Skeletal muscle tissue (tissue), 3 donors: ENCODE measurements at regions not wholly inside any gene's neighbourhood (a gene's known extent, or its start where the extent isn't known, plus 50 kb on each side); places are given as distances from the start of the nearest gene placed in this dataset.
"Not testable (repeated sequence)": the region's sequence is repeated elsewhere in the genome, so short reads cannot be mapped to it uniquely, and the experiment has no call there.

Experiments used
- H3K27ac ChIP-seq: one replicate; pipeline ENCODE4 v1.7.0; 2013; ENCODE audit warnings: mild to moderate bottlenecking, low read depth, low read length, inconsistent platforms
- H3K27me3 ChIP-seq, 3 donors: one replicate each; pipeline ENCODE4 v1.7.0; 2013; ENCODE audit warnings: low read length in 3 of 3; ENCODE audit not compliant: control insufficient read depth in 3 of 3, insufficient read depth in 3 of 3
- H3K36me3 ChIP-seq, 3 donors: one replicate each; pipeline ENCODE4 v1.7.0; 2013; ENCODE audit warnings: low read length in 3 of 3; ENCODE audit not compliant: control insufficient read depth in 3 of 3, insufficient read depth in 3 of 3
- H3K4me1 ChIP-seq, 3 donors: one replicate each; pipeline ENCODE4 v1.7.0; 2013; ENCODE audit warnings: low read length in 3 of 3, mild to moderate bottlenecking in 3 of 3; ENCODE audit not compliant: control insufficient read depth in 3 of 3, insufficient read depth in 3 of 3
- H3K4me3 ChIP-seq, 3 donors: one replicate each; pipeline ENCODE4 v1.7.0; 2013; ENCODE audit warnings: low read length in 3 of 3
- H3K9ac ChIP-seq, 3 donors: one replicate each; pipeline ENCODE4 v1.7.0; 2013; ENCODE audit warnings: low read length in 3 of 3, mild to moderate bottlenecking in 3 of 3, moderate library complexity in 2 of 3, low read depth in 1 of 3
- H3K9me3 ChIP-seq, 3 donors: one replicate each; pipeline ENCODE4 v1.7.0; 2013; ENCODE audit warnings: low read length in 3 of 3; ENCODE audit not compliant: control insufficient read depth in 3 of 3
- donor health status: Osteomylitis.

- no peaks in the 10 kb centered on the region for H3K36me3 ChIP-seq
- peak overlapping the region; percentile 51 to 63 (median 54) for H3K9ac ChIP-seq
- peak overlapping the region; percentile 53 to 66 (median 57) for H3K4me3 ChIP-seq
- no peaks in the 10 kb centered on the region for H3K9me3 ChIP-seq
- H3K27me3 ChIP-seq, result no peaks in the 10 kb centered on the region
- peaks cover 4 to 14% (median 14%) of the 10 kb centered on the region in 3 donors for H3K4me1 ChIP-seq
- peak overlapping the region; percentile 26 for H3K27ac ChIP-seq
Measured at GRCh38 chr20:53660078-53660909, 66.7 kb upstream of the ZNF217 start.

DNA sequence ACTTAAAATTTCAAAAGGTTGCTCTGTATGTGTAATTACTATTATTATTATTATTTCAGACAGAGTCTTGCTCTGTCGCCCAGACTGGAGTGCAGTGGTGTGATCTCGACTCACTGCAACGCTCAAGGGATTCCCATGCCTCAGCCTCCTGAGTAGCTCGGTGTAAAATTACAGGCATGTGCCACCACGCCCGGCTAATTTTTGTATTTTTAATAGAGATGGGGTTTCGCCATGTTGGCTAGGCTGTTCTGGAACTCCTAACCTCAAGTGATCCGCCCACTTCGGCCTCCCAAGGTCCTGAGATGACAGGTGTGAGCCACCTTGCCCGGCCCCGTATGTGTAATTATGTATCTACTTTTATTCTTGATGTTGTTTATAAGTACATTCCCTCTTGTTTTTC, 65.3 kb upstream of the ZNF217 start:
- H3K9me3 ChIP-seq, result no peaks in the 10 kb centered on the region
- peaks cover 4 to 14% (median 14%) of the 10 kb centered on the region in 3 donors for H3K4me1 ChIP-seq
- H3K27ac ChIP-seq, result no peak overlapping the region
- no peaks in the 10 kb centered on the region for H3K27me3 ChIP-seq
- H3K36me3 ChIP-seq, result no peaks in the 10 kb centered on the region
- H3K4me3 ChIP-seq, result no peak overlapping the region
- H3K9ac ChIP-seq, result no peak overlapping the region

DNA sequence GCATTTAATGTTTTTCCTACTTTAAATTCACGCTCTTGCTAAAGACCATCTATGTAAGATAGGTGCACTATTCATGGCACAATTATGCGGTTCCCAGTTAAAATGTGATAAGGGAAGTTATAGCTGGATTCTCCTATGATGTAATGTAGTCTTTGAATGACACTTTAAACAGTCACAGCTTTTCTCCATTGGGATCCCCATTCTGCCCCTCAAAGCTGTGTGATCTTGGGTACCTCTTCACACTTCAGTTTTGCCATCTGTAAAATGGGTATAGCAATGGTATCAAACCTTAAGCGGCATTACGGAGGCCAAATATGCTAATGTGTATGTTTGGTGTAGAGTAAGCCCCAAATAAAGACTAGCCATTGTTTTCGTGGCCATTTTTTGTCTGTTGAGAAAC, 64.7 kb upstream of the ZNF217 start:
- H3K27ac ChIP-seq, result no peak overlapping the region
- H3K36me3 ChIP-seq, result no peaks in the 10 kb centered on the region
- H3K9me3 ChIP-seq, result no peaks in the 10 kb centered on the region
- H3K9ac ChIP-seq, result no peak overlapping the region
- H3K4me1 ChIP-seq, result peaks cover 4 to 15% (median 14%) of the 10 kb centered on the region in 3 donors
- no peak overlapping the region for H3K4me3 ChIP-seq
- no peaks in the 10 kb centered on the region for H3K27me3 ChIP-seq

DNA sequence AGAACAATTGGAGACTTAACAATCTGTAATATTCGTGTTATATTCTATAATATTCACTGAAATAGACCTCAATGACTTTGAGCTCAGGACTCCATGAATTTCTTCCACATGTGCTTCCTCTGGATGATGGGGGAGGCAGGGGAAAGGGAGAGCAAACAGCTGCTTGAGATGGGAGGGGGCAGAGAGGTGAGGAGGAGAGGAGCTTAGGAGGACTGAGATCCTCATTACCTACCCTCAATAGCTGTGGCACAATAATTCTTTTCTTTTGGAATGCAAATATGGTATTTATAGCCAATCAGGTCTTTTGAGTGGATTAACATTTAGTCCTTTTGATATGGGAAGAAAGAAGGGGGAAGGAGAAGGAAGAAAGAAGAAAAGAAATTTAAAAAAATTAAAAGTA, 64.1 kb upstream of the ZNF217 start:
- H3K27ac ChIP-seq, result no peak overlapping the region
- no peaks in the 10 kb centered on the region for H3K27me3 ChIP-seq
- H3K9ac ChIP-seq, result no peak overlapping the region
- H3K9me3 ChIP-seq, result no peaks in the 10 kb centered on the region
- no peak overlapping the region for H3K4me3 ChIP-seq
- H3K4me1 ChIP-seq, result peaks cover 9 to 18% (median 14%) of the 10 kb centered on the region in 3 donors
- no peaks in the 10 kb centered on the region for H3K36me3 ChIP-seq

DNA sequence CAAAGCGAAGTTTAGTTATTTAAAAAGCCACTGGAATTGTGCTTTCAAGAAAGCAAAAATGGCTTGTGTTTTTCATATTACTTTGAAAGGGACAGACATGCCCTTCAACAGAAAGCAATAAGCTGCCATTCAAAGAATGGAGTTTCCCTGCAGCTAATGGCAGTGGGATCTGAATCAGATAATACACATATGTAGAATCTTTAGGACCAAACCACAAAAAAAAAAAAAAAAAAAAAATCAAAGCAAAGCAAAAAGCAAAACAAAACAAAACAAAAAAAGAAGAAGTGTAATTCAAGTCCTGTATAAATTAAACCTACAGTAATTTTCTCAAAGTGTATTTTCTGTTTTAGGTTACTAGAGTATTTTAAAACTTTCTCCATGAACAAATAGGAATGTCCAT, 63.6 kb upstream of the ZNF217 start:
- Histone ChIP-seq H3K27ac (no peak overlapping the region), H3K9ac (no peak overlapping the region), H3K4me1 (peaks cover 13 to 22% (median 14%) of the 10 kb centered on the region in 3 donors), H3K9me3 (no peaks in the 10 kb centered on the region), H3K4me3 (no peak overlapping the region), H3K36me3 (no peaks in the 10 kb centered on the region), H3K27me3 (no peaks in the 10 kb centered on the region)

- Histone ChIP-seq H3K9ac (no peak overlapping the region), H3K4me1 (peaks cover 14 to 22% (median 16%) of the 10 kb centered on the region in 3 donors), H3K4me3 (no peak overlapping the region), H3K9me3 (no peaks in the 10 kb centered on the region), H3K27me3 (no peaks in the 10 kb centered on the region), H3K27ac (no peak overlapping the region), H3K36me3 (no peaks in the 10 kb centered on the region)
Measured at GRCh38 chr20:53656293-53657202, 62.9 kb upstream of the ZNF217 start.

- H3K27ac ChIP-seq, result peak overlapping the region; percentile 28
- H3K4me1 ChIP-seq, result peaks cover 11 to 18% (median 16%) of the 10 kb centered on the region in 3 donors
- no peak overlapping the region for H3K9ac ChIP-seq
- no peak overlapping the region for H3K4me3 ChIP-seq
- no peaks in the 10 kb centered on the region for H3K36me3 ChIP-seq
- no peaks in the 10 kb centered on the region for H3K9me3 ChIP-seq
- no peaks in the 10 kb centered on the region for H3K27me3 ChIP-seq
Measured at GRCh38 chr20:53655625-53656292, 62.1 kb upstream of the ZNF217 start.

GRCh38 chr20:53654932-53655624, 61.4 kb upstream of the ZNF217 start:
- H3K9ac ChIP-seq, result peak overlapping the region in 1 of 3 donors; percentile 14
- H3K4me1 ChIP-seq, result peaks cover 4 to 12% (median 11%) of the 10 kb centered on the region in 3 donors
- no peak overlapping the region for H3K4me3 ChIP-seq

DNA sequence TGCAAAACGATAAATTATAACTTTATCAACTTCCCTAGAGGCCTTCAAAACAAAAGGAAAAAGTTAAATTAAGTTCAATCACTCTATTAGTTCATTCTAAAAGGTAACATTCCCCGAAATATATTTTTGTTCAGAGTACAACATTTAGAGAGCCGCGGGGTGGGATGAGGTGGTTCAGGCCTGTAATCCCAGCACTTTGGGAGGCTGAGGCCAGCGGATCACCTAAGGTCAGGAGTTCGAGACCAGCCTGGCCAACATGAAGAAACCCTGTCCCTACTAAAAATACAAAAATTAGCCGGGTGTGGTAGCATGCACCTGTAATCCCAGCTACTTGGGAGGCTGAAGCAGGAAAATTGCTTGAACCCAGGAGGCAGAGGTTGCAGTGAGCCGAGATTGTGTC, 60.9 kb upstream of the ZNF217 start:
- H3K4me3 ChIP-seq, H3K36me3 ChIP-seq, H3K27me3 ChIP-seq, H3K27ac ChIP-seq, H3K9ac ChIP-seq, H3K9me3 ChIP-seq: not testable (repeated sequence)
- H3K4me1 ChIP-seq, result peaks cover 3 to 12% (median 11%) of the 10 kb centered on the region in 3 donors

More at GRCh38 chr20:53654932-53655624, 61.4 kb upstream of the ZNF217 start:
- peak overlapping the region; percentile 28 for H3K27ac ChIP-seq
- H3K9me3 ChIP-seq, result no peaks in the 10 kb centered on the region
- no peaks in the 10 kb centered on the region for H3K36me3 ChIP-seq
- no peaks in the 10 kb centered on the region for H3K27me3 ChIP-seq
